HG03064 (cell line): ENCODE measurements at regions not wholly inside any gene's neighbourhood (a gene's known extent, or its start where the extent isn't known, plus 50 kb on each side); places are given as distances from the start of the nearest gene placed in this dataset.
A peak's percentile ranks its signal among the peaks of the same experiment; 100 is the strongest.
"Not testable (repeated sequence)": the region's sequence is repeated elsewhere in the genome, so short reads cannot be mapped to it uniquely, and the experiment has no call there.

Experiments used
- ATAC-seq: cut with Tn5 transposase; IDR thresholded peaks from one replicate; pipeline ENCODE4 v1.9.1; 2021; ENCODE audit warnings: low read depth; ENCODE audit not compliant: unreplicated experiment

DNA sequence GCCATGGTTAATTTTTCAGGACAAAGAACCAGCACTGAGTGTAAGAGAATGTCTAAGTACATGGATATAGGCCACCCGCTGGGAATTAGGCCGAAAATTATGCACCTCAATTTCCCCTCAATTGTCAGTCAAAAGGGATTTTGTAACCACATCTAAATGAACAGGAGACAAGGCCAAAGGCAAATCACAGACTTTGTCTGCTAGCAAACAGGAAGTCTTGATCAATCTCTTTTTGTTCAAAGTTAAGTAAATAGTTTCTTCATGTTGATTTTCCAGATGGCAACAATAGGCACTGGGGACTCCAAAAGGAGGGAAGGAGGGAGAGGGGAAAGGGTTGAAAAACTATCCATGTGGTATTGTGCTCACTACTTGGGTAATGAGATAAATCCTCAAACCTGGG is 276.0 kb downstream of the COG6 start:
- ATAC-seq, result no peak

DNA sequence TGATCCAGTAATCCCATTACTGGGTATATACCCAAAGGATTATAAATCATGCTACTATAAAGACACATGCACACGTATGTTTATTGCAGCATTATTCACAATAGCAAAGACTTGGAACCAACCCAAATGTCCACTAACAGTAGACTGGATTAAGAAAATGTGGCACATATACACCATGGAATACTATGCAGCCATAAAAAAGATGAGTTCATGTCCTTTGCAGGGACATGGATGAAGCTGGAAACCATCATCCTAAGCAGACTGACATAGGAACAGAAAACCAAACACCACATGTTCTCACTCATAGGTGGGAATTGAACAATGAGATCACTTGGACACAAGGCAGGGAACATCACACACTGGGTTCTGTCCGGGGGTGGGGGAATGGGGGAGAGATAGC is 277.1 kb downstream of the COG6 start:
- not testable (repeated sequence) for ATAC-seq

DNA sequence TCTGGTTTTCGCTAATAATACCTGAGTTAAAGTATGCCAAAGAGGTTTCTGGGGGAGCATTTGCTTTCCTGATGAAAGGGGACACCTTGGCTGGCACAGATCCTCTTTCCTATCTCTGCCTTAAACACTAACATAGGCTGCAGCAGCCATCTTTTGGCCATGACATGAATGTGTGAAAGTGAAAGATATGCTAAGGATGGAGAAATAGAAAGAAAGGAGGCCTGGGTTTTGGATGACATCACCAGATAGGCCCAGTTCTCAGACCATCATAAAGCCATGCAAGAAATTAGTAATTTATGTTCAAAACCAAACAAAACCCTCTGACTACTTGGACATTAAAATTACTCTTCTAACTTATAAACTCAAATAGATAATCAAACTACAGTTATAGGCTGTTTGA is 279.7 kb downstream of the COG6 start:
- ATAC-seq, result no peak

DNA sequence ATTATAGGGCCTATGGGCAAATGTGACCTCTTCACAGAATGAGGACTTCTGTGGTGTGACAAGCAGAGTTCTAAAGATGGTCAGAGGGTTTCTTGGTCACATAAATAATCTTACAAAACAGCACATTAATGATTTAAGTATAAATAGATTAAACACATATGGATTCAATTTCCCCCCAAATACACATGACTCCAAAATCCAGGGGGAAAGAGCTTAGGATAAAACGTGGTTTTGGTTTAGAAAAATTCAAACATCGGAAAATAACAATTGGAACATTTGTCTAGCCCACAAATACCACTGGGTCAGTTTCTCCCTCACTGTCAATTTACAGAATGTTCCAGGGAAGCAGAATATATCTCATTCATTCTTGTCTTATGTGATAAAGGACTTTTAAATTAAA is 283.1 kb downstream of the COG6 start:
- no peak for ATAC-seq

DNA sequence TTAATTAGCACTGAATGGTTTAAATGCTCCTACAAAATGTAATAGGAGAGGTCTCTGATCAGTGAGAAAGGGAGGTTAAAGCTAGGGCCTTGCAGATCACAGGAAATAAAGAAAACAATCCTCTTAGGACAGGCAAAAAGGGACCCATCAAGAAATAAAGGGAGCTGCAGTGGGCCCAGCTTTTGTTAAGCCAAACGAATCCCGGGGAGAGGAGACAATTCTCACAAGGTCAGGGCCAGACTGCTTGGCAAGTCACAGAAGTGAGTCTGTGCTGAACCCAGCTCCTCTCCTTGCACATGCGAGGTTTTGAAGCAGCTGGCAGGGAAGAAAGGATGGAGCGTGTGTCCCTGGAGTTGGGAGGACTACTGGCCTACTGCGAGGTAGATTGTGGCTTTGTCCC is 285.8 kb downstream of the COG6 start:
- no peak for ATAC-seq

DNA sequence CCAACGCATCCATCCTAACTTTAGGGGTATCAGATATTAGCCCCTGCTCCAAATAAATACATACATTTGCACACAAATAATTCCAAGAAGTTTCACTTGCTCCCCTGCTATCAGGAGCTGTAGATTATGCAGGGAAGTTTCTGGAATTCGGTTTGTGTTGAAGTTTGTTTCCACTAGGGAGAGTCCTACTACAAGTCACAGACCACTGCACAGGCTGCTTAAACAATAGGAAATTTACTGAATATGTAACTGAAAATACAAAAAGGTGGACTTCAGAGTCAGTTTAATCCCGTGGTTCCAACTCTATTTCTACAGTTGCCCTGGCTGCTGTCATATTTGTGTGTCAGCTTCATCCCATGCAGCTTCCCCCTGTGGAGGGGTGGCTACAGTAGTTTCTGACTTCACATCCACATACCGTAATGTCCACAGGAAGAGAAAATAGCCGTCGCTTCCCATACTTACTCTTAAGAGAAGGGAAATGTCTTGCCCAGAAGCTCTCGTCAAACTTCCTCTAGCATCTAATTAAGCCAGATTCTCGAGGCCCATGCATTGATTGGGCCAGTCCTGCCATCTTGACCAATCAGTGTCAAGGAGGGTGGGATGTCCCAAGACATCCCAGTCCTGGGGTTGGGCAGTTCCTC is 286.6 kb downstream of the COG6 start:
- no peak for ATAC-seq

DNA sequence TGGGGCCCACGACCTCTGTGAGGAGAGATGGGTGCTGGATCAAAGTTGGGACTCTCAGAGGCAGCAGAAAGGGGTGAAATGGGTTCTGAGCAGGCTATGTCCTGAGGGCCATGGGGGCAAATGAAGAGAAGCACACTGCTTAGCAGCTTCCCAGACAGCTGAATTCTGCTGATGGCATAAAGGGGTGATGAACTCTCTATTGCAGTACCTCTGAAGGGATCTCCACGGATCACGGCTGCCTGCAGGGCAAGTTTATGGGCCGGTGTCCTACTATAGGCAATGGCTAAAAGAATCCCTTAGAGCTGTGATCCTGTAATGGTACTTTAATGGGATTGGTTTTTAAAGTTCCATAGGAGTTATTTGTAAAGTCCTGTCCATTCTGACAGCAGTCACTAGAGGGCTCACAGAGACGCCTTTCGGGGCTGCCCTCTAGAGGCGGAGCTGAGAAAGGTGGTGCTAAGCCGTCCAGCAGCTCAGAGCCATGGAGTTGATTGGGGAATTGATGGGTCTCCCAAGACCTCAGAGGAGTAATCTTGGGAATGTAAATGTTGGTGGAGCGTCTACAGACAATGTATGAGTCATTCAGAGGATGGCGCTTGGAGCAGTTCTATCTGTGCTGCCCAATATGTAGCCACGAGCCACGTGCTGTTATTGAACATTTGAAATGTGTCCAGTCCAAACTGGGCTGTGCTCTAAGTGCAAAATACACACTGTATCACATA is 287.3 kb downstream of the COG6 start:
- peak; percentile 98 for ATAC-seq

DNA sequence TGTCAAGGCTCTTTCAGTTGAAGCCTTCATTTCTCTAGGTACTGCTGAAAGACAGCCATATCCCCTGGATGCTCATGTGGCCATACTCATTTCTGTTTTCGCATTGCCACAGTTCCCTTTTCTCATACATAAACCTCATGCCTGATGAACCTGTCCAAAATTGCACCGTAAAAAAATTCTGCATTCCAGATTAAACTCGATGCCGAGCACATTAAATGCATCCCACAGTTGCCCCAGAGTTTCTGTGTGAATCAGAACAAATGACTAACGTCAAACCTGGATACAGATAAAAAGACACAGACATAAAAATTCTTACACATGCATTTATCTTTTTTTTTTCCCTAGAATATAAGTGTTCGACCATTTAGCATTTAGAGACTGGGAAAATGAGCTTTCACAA is 288.2 kb downstream of the COG6 start:
- no peak for ATAC-seq

DNA sequence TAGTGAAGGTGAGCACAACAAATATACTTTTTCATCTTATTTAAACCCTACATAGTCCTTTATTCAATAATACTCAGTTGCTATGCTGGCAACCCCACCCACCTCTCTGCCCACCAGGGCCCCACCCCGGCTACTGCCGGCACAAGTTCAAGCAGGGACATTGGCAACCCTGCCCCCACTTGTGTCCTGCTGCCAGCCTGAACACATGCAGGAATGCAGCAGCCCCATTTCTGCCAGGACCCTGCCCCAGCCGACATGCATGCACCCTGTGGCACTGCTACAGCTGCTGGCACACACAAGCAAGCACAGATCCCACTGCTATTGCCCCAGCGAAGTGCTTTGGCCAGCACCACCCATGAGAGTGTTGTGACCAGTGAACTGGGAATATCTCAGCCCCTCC is 289.8 kb downstream of the COG6 start:
- ATAC-seq, result no peak

DNA sequence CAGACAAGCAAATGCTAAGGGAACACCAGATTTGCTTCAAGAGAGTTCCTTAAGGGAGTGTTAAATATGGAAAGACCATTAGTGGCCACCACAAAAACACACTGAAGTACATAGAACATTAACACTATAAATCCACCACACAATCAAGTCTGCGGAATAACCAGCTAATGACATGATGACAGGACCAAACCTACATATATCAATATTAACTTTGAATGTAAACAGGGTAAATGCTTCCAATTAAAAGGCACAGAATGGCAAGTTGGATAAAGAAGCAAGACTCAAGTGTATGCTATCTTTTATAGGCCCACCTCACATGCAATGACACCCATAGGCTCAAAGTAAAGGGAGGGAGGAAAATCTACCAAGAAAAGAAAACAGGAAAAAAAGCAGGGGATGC is 291.3 kb downstream of the COG6 start:
- no peak for ATAC-seq

DNA sequence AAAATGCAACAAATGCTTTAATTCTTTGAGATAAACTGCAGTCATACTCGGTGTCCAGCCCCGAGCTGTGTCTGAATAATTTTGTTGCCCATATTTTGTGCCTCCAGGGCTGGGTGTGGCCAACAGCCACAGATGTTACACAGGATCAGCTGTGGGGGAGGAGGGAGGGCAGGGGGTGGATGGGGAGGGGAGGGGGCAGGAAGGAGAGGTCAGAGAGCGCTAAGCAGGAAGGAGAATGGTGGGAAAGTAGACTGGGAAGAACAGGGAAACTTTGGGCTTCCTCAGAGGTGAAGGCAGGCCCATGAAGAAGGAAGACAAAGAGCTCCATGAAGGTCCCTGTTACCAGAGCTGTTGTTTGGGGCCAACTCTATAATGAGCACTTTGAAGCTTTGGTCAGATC is 295.8 kb downstream of the COG6 start:
- ATAC-seq, result no peak

DNA sequence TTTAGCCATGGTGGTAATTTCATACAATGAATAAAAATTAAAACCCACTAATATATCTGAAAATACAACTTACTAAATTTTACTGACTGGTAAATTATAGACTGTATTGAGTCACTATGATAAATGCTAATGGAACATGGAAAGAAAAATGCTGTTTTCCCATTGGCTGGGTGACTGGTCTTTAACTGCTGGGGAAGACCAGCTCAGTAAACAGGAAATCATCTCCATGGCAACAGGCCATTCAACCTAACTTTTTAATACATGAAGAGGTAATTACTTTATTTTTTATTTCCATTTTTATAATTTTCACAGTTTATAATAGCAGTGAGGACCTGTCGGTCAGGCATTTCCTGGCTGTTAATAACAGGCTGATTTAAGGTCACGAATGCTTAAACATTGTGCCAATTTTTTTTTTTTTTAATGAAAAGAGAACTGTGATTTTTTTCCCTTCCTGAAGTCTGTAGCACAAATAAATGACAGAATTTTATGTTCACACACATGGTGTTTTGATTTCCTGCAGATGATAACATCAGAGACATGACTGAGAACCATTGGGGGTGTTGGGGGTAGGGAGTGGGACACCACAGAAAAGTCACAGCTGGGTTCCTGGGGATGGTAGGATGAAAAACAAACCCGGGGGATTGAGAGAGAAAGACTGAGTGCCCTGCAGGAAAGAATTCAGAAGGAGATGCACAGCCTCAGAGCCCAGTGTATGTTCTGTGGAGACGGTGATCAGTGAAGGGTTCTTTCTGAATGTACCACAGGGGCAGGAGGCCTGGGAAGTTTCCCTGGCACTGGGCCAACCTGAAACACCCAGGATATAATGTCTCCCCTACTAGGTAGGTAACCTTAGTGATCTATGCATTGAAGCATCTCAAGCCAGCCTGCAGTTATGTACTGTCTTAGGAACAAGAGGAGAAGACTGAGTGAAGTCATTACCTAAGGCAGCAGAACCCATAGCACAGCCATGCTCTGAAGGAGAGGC is 297.1 kb downstream of the COG6 start:
- ATAC-seq, result no peak

DNA sequence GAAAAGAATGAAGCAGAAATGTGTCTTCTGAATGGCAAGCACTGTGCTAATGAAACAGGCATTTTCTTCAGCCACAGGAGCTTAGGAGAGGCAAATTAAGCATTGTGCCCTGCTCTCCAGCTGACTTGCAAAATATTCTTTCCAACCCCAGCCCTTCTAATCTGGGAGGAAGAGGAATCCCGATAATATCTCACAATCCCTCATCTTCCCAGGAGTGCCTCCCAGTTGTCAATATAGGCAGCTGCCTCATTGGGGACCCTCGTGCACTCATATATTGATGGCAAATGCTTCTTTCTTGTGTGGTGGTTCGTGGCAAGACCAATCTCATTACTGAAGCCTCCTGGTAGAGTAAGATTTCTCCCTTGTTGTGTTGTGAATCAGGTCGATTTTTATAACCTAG is 299.0 kb downstream of the COG6 start:
- ATAC-seq, result no peak

DNA sequence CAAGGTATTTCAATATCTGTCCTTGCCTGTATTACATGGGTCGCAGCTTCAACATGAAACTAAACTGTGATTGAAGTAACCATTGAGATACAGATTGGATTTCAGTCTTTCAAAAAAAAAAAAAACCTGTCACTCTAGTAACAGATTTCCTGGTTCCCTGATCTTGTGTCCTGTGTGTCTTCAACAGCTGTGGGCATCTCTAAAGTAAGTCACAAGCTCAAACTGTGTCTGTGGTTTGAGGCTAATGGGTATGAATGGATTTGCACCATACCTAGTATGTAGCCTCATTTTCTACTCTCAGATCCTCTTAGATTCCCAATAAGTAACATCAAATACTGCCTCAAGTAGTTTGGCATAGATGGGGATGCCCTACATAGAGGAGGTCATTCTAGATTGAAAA is 300.1 kb downstream of the COG6 start:
- ATAC-seq, result no peak

DNA sequence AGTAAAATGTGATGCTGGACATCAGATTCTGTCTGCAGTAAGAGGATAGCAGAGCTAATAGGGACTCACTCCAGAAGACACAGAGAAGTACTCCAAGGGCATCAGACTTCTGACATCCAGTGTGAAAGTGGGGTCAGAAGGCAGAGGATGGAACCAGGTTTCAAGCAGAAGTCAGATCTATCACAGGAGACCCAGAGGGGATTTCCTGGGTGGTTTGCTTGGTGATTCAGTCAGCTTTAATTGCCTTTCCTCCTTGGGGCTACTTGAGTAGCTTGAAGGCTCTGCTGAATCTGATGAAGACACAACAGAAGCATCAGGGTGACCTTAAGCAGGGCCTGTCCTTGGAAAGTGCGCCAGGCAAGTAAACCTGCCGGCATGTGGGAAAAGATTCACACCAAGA is 300.6 kb downstream of the COG6 start:
- no peak for ATAC-seq

DNA sequence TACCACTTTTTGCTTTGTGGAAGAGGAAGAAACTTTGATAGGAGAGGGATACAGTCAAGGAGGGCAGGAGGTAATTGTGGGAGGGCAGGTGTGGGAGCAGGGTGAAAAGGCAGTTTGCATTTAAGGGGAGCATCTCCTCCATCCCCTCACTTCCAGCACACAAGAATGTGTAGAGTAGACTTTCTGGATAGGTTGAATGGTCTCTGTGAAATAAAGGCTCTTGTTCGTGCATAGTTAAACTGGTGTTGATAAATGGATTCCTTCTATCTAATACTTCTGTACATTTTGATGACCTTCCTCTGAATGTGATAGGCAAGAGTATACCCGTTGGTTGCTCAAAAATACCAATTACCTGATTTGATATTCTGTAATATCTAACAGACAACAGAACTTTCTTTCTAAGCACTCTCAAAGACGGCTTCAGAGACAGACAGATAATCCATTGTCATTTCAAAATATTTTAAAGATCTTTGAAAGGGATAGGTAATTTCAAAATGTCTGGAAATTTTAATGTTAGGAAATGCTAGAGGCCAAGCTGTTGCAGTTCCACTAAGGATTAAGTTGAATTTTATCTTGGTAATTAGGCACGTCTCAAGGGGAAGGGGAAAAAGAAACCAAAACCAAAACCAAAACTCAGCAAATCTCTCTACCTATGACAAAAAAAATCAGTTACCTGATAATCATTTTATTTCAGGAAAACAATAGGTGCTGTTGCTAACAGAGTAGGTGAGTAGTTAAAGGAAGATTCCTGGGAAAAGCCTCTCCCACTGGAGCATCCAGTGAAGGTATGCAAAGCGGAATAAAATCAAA is 302.6 kb downstream of the COG6 start:
- no peak for ATAC-seq

DNA sequence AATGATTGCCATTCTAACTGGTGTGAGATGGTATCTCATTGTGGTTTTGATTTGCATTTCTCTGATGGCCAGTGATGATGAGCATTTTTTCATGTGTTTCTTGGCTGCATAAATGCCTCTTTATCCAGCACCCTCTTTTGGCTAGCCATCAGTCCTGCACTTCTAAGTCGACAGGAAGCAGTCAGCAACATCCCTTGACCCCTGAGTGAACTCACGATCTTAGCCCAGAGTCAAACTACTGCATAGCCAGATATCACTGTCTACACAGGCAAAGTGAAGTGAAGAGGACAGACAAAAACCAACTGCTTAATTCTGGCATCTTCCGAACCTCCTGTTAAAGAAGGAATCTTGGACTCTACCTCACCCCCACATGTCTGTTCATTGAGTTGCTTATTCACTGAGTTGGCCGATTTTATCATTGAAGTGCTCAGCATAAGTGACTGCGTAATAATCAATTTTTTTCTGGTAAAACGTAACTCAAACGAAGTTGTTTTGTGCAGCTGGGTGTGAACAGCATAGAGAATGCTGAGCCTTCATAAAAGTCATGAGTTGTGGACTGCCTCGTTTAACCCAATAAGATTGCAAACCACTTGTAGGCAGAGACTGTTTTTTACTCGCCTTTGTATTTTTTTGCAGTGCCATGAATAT is 304.2 kb downstream of the COG6 start:
- ATAC-seq, result no peak

DNA sequence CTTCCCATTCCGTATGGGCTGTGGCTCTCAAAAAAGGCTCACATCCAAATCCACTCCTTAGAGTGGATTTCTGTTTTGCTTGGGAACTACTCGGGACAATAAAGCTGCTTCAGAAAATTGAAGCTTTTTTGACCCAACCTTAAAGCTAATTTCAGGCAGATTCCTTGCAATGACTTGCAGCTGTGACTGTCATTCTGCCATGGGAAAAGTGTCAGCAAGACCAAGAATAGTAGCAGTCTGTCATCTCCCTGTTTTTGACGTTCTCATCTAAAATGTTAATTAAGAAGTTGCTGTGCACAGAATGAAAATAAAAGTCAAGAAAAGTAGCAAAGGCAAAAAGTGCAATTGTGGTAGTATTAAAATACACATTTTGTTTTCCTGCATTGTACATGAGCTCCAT is 304.7 kb downstream of the COG6 start:
- no peak for ATAC-seq

DNA sequence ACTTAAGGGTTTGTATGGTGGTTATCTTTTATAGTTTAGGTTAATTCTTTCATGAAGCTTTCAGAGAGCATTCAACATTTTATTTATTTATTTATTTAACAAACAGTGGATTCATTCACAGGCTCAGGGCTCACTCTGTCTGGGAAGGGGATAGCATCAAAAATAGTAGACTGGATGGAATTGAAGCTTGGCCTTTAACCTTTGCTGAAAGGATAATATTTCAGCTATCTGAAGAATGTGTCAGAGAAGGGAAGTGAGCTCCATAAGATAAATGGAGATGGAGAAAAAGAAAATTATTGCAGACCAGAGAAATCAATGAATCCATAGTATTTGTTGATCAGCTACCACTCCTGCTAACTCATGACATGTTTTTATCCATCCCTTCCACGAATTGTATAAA is 305.6 kb downstream of the COG6 start:
- ATAC-seq, result no peak

DNA sequence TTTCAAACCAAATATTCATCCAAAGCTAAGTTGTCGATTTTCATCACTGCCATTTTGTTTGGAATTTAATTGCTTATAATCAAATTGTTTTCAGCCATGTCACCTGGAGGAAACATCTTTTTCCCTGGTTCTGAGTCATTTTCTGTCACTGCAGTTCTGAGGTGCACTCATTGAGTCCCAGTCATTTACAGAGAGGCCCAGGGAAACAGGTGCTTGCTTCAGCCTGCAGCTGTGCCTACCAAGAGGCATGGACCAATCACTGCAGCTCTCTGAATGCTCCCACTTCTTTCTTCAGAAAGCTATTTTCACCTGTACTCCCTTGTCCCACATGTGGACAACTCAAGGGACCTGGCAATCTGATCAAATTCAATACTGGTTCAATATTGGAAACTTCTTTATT is 308.1 kb downstream of the COG6 start:
- no peak for ATAC-seq
